ENCODE measurements at regions not wholly inside any gene's neighbourhood (a gene's known extent, or its start where the extent isn't known, plus 50 kb on each side); places are given as distances from the start of the nearest gene placed in this dataset.

DNA sequence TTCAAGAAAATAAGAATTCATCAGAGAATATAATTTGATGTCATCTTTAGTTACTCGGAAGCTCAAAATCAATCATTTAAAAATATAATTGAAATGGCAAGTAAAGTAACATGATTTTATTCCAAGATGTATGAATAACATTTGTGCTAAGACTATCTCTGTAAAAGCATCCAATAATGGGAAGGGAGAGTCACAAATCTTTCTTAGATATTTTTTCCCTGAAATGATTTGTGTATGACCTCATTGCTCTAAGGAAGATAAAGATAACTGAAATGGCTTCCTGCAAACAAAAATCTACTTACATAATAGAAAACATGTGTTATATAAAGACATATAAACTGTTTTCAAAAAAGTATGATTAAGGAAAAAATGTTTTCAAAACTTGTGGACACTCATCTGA lies 97.4 kb upstream of the FGF10 start:
- H3K27me3 ChIP-seq, result no peaks in the 10 kb centered on the region
- H3K4me3 ChIP-seq, result no peak overlapping the region
- H3K4me1 ChIP-seq, result no peaks in the 10 kb centered on the region
- WGBS, 2 donors, result 0 to 2% methylated on average over 1 of the region's 1 CpG
- no peaks in the 10 kb centered on the region for H3K9me3 ChIP-seq
- H3K27ac ChIP-seq, result no peak overlapping the region
- no peaks in the 10 kb centered on the region for H3K36me3 ChIP-seq (replicated peaks in 1 of 2; ENCODE audit: insufficient read depth in 1 of 2, low read depth in 2 of 2)
- intact Hi-C loops (cut with DNase I), result no loop called here
- TF ChIP-seq, protein P1, sequence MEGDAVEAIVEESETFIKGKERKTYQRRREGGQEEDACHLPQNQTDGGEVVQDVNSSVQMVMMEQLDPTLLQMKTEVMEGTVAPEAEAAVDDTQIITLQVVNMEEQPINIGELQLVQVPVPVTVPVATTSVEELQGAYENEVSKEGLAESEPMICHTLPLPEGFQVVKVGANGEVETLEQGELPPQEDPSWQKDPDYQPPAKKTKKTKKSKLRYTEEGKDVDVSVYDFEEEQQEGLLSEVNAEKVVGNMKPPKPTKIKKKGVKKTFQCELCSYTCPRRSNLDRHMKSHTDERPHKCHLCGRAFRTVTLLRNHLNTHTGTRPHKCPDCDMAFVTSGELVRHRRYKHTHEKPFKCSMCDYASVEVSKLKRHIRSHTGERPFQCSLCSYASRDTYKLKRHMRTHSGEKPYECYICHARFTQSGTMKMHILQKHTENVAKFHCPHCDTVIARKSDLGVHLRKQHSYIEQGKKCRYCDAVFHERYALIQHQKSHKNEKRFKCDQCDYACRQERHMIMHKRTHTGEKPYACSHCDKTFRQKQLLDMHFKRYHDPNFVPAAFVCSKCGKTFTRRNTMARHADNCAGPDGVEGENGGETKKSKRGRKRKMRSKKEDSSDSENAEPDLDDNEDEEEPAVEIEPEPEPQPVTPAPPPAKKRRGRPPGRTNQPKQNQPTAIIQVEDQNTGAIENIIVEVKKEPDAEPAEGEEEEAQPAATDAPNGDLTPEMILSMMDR (IDR thresholded peaks at IDR 0.05), result no peak
- TF ChIP-seq POLR2A (IDR thresholded peaks at IDR 0.05), result no peak
- DNase-seq (no peak), ATAC-seq (no peak)

DNA sequence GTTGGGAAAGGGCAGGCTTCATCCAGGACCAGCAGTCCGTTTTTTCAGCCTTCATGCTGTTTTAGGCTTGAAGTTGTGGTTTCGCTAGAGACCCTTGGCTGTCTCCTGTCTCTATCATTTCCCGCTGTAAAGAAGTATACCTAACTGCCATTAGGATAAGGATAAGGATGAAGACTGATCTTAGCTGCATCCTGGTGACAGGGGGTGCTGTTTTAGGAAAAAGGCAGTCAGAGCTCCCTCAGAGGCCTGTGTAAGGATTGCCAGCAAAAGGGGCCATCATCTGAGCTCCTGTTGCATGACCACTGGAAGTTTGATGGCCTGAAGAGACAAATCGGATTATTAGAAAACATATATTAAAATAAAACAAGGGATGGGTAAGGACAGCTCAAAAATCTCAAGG lies 64.8 kb upstream of the FGF10 start:
- intact Hi-C loops (cut with DNase I), result no loop called here
- WGBS, 2 donors, result 85 to 97% methylated on average over 4 of the region's 4 CpGs
- no peak for TF ChIP-seq POLR2A (IDR thresholded peaks at IDR 0.05)
- no peaks in the 10 kb centered on the region for H3K36me3 ChIP-seq (replicated peaks in 1 of 2; ENCODE audit: insufficient read depth in 1 of 2, low read depth in 2 of 2)
- no peak overlapping the region for H3K27ac ChIP-seq
- H3K4me3 ChIP-seq, result no peak overlapping the region
- H3K9me3 ChIP-seq, result no peaks in the 10 kb centered on the region
- ATAC-seq (no peak), DNase-seq (no peak)
- no peaks in the 10 kb centered on the region for H3K27me3 ChIP-seq
- no peaks in the 10 kb centered on the region for H3K4me1 ChIP-seq

GRCh38 chr5:44446399-44446798 lies 57.2 kb upstream of the FGF10 start:
- TF ChIP-seq POLR2A (IDR thresholded peaks at IDR 0.05), result no peak
- TF ChIP-seq, protein P1 (IDR thresholded peaks at IDR 0.05), result no peak

DNA sequence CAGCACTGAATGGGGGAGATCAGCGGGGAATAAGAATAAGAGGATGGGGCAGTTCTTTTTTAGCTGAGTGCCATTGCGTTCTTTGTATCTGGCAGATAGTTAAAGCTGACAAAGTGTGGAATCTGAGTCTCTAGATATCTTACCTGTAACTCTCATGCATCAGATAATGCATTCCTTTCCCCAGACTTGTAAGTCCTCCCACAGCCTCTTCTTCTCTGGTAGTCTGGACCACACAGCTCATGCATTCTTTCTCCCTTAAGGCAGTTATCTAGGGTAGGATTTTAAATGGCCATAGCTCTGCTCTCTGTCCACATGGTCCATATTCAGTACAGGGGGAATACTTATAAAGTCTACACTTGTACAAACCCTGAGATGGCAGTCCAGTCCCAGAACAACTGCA lies 54.0 kb upstream of the FGF10 start:
- Histone ChIP-seq H3K4me3 (no peak overlapping the region), H3K27ac (no peak overlapping the region), H3K36me3 (replicated peaks in 1 of 2; ENCODE audit: insufficient read depth in 1 of 2, low read depth in 2 of 2) (no peaks in the 10 kb centered on the region), H3K27me3 (no peaks in the 10 kb centered on the region), H3K9me3 (no peaks in the 10 kb centered on the region), H3K4me1 (no peaks in the 10 kb centered on the region)
- TF ChIP-seq, protein P1 (IDR thresholded peaks at IDR 0.05), result no peak
- TF ChIP-seq POLR2A (IDR thresholded peaks at IDR 0.05), result no peak
- 83 to 90% methylated on average over 2 of the region's 2 CpGs for WGBS, 2 donors
- ATAC-seq, result no peak
- intact Hi-C loops (cut with DNase I), result no loop called here
- no peak for DNase-seq

More at GRCh38 chr5:44446399-44446798, 57.2 kb upstream of the FGF10 start:
- no peak overlapping the region for H3K4me3 ChIP-seq
- no peak for DNase-seq
- no peak for ATAC-seq
- no peaks in the 10 kb centered on the region for H3K4me1 ChIP-seq
- H3K27ac ChIP-seq, result no peak overlapping the region
- intact Hi-C loops (cut with DNase I), result no loop called here
- H3K36me3 ChIP-seq (replicated peaks in 1 of 2; ENCODE audit: insufficient read depth in 1 of 2, low read depth in 2 of 2), result no peaks in the 10 kb centered on the region
- H3K27me3 ChIP-seq, result no peaks in the 10 kb centered on the region
- no peaks in the 10 kb centered on the region for H3K9me3 ChIP-seq

DNA sequence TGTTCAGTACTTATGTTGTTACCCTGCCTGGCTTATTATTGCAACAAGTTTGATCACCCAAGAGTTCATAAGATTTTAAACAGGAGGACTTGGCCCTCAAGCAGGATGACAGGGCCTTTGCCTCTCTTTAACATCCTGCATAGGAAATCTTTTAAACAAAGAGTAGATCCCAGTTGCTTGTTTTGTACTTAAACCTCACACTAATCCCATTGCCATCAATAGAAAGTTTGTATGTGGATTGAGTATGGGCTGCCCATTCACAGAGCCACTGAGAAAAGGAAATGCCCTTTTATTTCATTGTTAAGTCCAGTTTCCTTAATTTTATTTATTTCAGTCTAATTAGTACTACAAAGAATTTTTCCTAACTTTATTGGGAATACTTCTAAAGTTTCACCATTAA lies 52.2 kb upstream of the FGF10 start:
- Histone ChIP-seq H3K36me3 (replicated peaks in 1 of 2; ENCODE audit: insufficient read depth in 1 of 2, low read depth in 2 of 2) (no peaks in the 10 kb centered on the region), H3K4me3 (no peak overlapping the region), H3K4me1 (no peaks in the 10 kb centered on the region), H3K27me3 (no peaks in the 10 kb centered on the region), H3K27ac (no peak overlapping the region), H3K9me3 (no peaks in the 10 kb centered on the region)
- ATAC-seq, result no peak
- TF ChIP-seq, protein P1 (IDR thresholded peaks at IDR 0.05), result no peak
- TF ChIP-seq POLR2A (IDR thresholded peaks at IDR 0.05), result no peak
- intact Hi-C loops (cut with DNase I), result no loop called here
- no peak for DNase-seq
